Neural progenitor cell (in vitro differentiated cells): ENCODE measurements at regions not wholly inside any gene's neighbourhood (a gene's known extent, or its start where the extent isn't known, plus 50 kb on each side); places are given as distances from the start of the nearest gene placed in this dataset.

Experiments
- CTCF ChIP-seq: fragments of 200-600 bp; sonication (generic); IDR thresholded peaks from 2 replicates; pipeline ENCODE4 v1.5.1; 2017; ENCODE audit warnings: antibody characterized with exemption, mild to moderate bottlenecking
- EZH2 ChIP-seq: fragments of 200-600 bp; sonication (generic); IDR thresholded peaks from 2 replicates; pipeline ENCODE4 v1.6.1; 2017; ENCODE audit warnings: antibody characterized with exemption, mild to moderate bottlenecking, moderate library complexity
- EZH2phosphoT487 ChIP-seq: fragments of 200-600 bp; sonication (generic); IDR thresholded peaks from 2 replicates; pipeline ENCODE4 v1.6.1; 2017; ENCODE audit warnings: antibody characterized with exemption

GRCh38 chr10:21313691-21314090 is 211.8 kb downstream of the SKIDA1 start:
- TF ChIP-seq CTCF (no peak), EZH2 (no peak), EZH2phosphoT487 (no peak)
